ENCODE measurements at regions not wholly inside any gene's neighbourhood (a gene's known extent, or its start where the extent isn't known, plus 50 kb on each side); places are given as distances from the start of the nearest gene placed in this dataset.
"Not testable (repeated sequence)": the region's sequence is repeated elsewhere in the genome, so short reads cannot be mapped to it uniquely, and the experiment has no call there.

DNA sequence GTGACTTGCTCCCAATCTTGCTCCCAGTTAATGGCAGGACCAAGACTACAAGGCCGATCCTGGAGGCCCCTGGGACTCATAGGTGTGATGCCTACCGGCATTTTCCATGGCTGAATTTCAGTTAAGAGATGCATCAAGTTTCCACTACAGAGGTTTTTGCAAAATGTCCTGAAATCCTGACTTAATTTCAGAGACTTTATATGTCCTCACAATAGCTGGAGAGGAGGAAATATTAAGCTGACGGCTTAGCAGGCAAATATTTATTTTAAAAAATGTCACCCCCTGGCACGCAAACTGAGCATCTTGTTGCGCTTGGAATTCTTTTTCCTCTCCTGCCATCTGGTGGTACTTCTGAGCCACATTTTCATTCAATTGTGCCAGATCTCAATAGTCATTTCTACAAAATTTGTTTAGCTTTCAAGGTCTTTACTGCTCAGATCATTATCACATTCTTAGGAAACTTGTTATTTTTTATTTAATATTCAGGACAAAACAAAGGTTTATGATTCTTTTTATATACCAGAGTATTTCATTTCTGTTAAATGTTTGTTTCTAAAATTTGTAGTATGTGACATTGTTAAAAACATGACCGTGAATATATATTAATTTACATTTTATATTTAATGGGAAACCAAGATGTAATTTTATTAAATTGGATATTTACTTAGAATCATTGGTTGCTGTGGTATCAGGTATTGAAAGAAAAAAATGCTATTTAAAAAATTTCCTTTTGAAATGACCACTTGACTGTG is 189.2 kb upstream of the THRB start:
- in situ Hi-C loops (cut with HindIII; ENCODE audit: low sequenced_read_pairs) = no loop called here

DNA sequence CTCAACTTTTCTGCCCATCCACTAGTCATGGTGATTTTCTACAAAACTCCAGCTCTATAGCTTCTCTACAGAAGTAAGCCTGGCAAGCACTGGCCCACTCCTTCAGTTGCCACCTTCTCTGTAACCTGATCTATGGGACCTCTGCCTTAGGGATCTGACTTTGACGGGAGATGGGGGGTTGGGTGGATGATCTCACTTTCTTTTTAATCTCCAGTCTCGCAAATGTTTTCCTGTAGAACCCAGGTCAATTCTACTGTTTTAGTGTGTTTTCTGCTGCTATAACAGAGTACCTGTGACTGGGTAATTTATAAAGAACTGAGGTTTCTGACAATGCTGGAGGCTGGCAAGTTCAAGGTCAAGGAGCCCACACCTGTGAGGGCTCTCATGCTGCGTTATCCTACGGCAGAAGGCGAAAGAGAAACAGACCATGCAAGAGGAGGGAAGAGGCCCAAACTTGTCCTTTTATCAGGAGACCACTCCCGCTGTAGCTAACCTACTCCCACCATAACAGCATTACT is 189.9 kb upstream of the THRB start:
- in situ Hi-C loops (cut with HindIII; ENCODE audit: low sequenced_read_pairs) = no loop called here

DNA sequence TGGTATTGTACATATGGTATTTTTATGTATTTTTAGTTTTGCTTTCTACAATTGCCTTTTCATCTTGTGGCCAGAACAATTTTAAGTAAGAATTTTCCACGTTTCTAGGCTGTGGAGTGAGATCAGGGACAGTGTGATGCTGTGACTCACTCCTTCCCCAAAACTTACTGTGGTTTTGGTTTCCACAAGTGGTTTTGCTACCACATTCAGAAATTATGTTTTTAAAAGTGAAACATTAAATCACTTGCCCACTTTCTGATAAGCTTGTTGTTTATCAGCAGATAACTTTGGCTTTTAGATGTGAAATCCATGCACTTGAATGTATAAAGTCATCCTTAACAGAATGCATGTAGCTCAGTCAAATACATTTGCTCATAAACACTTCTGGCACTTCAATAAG is 192.2 kb upstream of the THRB start:
- in situ Hi-C loops (cut with HindIII; ENCODE audit: low sequenced_read_pairs) = no loop called here

DNA sequence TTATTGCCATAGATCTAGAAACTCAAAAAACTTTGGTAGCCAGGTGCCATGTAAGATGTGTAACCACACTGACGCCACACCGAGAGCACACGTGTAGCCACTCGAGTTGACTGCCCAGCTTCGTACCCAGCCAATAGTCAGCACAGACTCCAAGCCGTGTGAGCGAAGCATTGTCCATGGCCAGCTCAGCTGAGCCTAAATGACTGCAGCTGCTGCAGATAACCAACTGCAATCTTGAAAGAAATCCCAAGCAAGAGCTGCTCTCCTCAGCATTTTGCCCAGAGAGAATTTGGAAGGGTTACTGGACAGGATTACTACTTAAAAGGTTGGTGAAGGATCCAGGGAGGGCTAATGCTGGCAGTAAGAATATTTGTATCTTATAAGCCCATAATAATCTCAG is 193.0 kb upstream of the THRB start:
- in situ Hi-C loops (cut with HindIII; ENCODE audit: low sequenced_read_pairs) = no loop called here

DNA sequence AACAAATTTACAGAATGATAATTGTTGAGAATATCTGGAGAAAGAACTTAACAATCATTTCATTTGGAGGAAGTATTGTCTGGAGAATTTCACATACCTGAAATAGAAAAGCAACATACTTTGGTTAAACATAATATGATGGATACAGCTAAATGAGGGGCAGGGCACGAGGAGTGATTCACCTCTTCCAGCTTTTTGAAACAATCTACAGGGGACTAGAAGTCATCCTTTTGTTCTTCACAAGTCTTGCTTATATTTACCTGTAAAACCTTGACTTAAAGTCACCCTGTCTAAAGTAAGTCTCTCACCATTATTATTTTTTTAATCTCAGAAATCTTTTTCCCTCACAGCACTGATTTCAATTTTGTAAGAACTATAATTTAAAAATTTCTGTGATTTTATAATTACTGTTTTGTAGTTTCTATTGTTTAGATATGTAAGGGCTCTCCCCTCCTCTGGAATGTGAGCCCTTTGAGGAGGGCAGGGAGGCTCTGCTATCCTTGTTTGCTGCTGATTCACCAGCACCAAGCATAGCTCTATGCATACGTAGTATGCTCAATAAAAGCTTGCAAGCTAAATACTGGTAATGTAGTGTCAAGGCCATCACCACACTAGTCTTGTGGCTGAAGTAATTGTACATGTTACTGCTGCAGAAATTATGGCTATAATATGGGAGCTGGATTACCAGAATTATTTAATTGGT is 193.9 kb upstream of the THRB start:
- in situ Hi-C loops (cut with HindIII; ENCODE audit: low sequenced_read_pairs) = no loop called here

DNA sequence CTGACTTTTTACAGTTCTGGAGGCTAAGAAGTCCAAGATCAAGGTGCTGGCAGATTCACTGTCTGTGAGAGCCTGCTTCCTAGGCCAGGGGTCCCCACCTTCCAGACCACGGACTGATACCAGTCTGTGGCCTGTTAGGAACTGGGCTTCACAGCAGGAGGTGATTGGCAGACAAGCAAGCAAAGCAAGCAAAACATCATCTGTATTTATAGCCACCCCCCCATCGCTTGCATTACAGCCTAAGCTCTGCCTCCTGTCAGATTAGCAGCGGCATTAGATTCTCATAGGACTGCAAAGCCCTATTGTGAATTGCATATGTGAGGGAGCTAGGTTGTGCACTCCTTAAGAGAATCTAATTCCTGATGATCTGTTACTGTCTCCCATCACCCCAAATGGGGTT is 194.7 kb upstream of the THRB start:
- in situ Hi-C loops (cut with HindIII; ENCODE audit: low sequenced_read_pairs) = no loop called here

DNA sequence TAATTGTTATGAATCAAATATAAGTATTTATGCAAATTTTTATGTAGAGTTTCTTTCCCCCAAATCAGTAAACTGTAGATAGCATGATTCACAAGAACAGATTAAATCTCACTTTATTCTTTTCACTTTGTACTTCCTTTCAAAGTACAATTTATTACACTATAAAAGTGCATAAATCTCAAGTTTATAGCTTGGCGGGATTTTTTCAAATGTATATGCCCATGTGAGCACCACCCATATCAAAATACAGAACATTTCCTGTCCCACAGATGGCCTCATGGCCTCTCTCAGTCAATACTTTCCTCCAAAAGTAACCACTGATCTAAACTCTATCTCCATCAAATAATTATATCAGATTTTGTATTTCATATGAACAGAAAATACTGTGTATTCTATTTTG is 196.1 kb upstream of the THRB start:
- in situ Hi-C loops (cut with HindIII; ENCODE audit: low sequenced_read_pairs) = no loop called here

DNA sequence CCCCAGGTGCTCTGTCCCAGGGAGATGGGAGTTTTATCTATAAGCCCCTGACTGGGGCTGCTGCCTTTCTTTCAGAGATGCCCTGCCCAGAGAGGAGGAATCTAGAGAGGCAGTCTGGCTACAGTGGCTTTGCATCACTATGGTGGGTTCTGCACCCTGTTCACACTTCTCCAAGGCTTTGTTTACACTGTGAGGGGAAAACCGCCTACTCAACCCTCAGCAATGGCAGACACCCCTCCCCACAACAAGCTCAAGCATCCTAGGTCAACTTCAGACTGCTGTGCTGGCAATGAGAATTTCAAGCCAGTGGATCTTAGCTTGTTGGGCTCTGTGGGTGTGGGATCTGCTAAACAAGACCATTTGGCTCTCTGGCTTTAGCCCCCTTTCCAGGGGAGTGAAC is 204.4 kb upstream of the THRB start:
- in situ Hi-C loops (cut with HindIII; ENCODE audit: low sequenced_read_pairs) = not testable (repeated sequence)

DNA sequence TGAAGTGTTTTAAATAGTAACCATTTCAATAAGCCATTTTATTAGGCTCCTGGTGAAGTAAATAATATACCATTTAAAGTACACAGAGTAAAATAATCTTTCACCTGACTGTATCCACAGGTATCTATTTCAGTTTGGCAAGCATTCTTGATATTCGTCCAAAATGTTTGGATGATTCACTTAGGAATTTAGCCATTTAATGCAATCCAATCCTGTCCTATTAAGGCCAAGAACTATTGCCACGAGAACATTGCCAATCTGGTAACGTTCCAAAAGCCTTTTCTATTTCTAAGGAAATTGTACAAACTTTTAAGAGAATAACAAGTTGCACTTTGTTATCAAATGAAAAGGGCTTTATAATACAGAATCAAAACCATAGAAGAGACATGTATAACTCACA is 209.8 kb upstream of the THRB start:
- in situ Hi-C loops (cut with HindIII; ENCODE audit: low sequenced_read_pairs) = no loop called here

DNA sequence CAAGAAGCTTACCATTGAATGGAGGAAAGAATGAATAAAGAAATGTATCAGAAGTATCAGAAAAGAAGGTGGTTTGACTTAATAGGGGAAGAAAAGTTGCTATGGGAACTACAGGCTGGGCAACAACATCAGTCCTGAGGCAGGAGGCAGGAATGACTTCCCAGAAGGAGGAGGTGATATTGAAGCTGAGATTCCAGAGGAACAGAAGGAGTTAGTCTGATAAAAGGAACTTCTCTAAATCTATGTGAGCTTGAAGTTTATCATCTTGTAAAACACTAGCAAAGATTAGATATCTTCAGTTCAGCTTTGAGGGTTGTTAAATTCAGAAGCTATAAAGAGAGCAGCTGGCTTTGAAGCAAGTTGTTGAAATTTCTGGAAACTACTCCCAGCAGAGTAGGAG is 213.3 kb upstream of the THRB start:
- in situ Hi-C loops (cut with HindIII; ENCODE audit: low sequenced_read_pairs) = no loop called here

DNA sequence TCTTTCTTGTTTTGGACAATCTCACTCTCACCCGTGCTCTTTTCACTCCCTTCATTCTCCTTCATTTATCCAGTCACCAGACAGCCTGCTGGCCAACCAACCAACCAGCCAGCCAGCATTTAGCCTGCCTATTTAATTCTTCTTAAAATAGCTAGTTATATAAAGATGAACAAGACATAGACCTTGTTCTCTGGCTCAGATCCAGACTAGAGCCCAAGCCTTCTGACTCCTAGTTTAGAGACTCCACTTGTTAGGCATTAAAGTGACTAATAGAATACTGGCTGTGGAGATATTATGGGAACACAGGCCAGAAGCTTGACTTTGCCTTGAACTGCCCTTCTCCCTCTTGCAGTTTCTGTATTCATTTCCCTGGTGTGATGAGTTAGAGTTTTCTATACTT is 215.3 kb upstream of the THRB start:
- in situ Hi-C loops (cut with HindIII; ENCODE audit: low sequenced_read_pairs) = no loop called here

DNA sequence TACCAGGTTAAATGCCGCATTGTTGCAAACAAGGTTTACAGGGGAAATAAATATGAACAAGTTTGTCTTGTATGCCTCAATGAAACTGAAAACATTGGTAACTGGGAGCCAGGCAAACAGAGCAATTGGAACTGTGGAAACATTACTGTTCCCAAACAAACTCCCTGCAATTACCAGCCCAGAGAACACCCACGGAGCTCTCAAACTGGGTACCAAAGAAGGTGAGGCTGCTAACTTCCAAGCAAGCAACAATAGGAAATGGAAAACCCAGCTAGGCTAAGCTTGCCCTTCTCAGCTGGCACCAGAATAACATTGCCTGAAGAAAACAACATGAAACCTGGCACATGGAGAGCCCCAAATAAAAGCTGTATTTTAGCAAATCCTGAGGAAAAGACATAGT is 218.9 kb upstream of the THRB start:
- in situ Hi-C loops (cut with HindIII; ENCODE audit: low sequenced_read_pairs) = no loop called here

DNA sequence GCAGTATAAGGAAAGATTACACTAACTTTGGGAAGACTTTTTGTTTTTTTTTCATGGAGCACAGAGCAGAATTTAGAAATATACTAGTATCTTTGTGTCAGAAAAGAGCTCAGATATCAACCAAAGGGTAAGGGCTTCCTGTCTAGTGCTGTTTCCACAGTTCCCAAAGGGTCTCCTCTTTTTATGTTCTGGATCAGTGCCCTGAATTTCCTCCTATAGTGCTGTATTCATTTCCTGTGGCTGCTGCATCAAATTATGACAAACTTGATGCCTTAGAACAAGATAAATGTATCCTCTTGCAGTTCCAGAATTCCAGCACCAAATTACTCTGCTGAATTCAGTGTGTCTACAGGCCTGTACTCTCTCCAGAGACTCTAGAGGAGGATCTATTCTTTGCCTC is 219.8 kb upstream of the THRB start:
- in situ Hi-C loops (cut with HindIII; ENCODE audit: low sequenced_read_pairs) = no loop called here

DNA sequence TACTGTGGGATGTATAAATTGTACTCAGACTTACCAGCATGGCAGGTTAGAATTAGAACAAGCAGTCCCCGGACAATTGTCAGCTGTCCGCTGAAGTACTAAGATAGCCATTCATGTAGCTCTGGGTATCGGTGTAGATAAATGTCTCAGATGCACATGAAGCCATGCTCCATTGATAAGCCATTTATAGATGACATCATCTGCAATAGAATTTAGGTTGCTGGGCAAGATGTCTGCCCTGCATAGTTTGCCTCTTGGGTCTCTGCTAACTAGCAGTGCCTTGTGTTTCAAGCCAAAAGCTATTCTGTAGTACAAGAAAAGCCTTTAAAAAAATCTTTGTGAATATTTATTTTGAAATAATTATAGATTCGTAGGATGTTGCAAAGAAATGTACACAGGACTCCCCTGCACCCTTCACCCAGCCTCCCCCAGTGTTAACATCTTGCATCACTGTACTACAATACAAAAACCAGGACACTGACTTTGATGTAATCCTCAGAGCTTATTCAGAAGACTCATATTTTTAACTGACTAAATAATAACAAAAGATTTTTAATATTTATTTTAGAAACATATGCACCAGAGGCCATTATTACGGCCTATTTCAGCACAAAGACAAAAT is 220.6 kb upstream of the THRB start:
- in situ Hi-C loops (cut with HindIII; ENCODE audit: low sequenced_read_pairs) = no loop called here

DNA sequence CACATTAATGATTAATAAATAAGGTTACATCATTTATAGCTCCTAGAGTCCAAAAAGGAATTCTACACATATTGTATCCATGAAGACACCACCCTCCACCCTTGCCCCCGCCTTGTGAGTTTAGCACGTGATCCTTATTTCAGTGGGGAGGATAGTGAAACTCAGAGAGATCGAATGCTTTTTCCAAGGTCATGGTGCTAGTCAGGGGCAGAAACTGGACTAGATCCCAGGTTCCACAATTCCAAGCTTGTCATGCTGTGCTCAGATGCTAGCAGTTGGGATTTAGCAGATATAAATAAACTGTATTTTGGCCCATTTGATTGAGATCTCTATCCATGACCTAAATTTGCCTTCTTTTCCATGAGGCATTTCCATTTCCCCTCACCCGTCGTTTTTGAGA is 227.4 kb upstream of the THRB start:
- in situ Hi-C loops (cut with HindIII; ENCODE audit: low sequenced_read_pairs) = no loop called here

DNA sequence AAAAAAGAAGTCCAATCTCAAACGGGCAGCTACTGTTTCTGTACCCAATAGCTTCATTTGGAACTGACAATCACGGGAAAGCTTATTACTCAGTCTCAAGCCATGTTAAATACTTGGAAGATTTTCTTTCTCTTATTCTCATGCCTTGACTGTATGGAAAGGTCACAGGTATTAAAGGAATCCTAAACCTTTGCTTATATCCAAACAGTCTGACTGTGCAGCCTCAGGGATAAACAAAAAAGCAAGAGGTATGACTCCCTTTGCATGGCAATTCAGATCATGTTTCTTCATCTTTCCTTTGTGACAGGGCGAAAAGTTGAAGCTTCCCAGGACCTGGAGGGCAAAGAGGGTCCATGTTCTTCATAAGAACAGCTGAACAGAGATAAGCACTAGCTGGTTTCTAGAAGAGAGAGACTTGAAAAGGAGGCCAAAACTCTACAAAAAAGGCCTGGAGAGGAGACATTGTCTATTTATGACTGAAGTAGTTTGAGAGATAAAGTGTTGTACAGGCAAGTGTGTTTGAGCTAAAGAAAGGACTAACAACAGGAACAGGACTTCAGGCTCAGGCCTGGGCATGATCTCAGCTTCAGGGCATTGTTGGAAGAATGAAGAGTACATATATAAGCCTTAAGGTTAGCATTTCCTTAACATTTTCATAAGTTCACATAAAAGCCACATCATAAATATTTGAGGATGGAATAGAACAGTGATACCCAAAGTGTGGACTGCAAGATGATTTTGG is 231.0 kb upstream of the THRB start:
- in situ Hi-C loops (cut with HindIII; ENCODE audit: low sequenced_read_pairs) = no loop called here

DNA sequence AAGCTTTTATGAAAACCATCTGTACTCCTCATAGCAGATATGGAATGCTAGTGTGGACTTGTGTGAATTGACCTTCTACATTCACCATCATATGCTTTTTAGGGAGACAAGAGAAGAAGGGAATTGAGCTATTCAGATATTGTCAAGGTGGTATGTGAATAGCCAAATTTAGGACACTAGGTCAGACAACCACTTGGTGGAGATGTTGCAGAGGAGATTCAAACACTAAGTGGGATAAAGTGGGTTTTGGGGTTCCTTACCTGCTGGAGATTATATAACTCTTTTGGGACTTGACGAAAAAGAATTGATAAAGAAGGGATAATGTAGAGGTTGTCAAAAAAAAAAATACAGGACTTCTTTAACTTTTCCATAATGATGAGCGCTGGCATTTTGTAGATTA is 231.8 kb upstream of the THRB start:
- in situ Hi-C loops (cut with HindIII; ENCODE audit: low sequenced_read_pairs) = no loop called here

DNA sequence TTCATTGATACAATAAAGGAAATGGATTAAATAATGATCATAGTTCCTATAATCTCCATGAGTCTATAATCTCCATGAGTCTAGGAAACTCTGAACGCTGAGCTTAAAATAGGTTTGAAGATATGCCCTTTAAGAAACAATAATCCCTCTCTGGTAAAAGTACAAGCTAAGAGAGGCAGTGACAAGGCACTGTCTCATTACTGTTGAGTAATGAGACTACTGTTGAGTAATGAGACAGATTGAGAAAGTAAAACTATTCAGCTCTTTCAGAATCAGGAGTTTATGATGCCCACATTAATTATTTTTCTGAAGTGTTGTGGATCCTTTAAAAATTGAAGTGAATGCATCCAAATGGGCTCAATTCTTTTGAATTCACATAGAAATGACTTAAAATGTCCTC is 235.5 kb upstream of the THRB start:
- in situ Hi-C loops (cut with HindIII; ENCODE audit: low sequenced_read_pairs) = no loop called here

DNA sequence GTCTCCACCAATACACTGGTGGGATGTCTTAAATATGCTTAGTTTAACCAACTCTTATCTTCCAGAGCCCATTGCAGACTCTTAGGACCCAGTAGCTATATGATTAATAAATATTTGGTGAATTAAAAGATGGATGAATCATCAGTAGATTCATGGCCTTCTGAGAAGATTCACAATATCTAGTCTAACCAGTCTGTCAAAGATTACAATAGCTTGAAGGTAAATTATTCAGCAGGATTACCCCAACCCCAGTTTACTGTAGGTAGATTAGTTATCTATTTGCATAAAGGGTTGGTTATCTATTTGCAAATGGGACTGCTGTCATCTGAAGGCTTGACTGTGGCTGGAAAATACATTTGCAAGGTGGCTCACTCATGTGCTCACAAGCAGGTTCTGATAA is 239.4 kb upstream of the THRB start:
- in situ Hi-C loops (cut with HindIII; ENCODE audit: low sequenced_read_pairs) = no loop called here

DNA sequence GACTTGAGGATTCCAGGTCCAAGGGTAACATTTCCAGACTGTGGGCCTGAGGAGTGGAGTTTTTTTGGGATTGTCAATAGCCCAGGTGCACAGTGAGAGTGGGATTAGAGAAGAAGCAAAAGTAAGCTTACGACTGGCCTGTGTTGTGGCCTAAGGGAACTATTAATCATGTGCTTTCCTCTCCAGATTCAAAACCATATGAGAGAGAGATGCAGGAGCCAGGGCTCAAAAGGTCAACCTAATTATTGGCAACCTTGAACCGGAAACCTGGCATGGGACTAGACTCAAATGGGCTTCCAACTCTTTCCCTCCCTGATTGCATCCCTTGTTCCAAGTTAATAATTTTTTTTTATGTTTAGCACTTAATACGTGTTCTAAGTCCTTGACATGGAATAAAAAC is 242.1 kb upstream of the THRB start:
- in situ Hi-C loops (cut with HindIII; ENCODE audit: low sequenced_read_pairs) = no loop called here

DNA sequence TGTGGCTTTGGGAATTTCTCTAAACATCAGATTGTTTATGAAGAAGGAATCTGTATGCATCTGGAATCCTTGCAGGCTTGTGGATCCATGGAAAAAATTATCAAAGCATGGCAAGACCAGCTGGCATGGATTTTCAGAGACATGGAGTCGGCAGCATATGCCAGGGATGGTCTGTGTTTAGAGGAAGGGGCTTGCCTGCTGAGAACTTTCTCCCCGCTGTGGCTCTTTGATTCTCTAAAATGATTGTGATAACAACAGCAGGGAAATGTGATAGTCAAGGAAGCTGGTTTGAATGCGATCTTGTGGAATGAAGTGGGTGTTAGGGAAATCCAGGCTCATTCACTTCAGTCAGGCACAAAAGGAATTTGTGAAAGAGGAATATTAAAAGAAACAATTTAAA is 245.7 kb upstream of the THRB start:
- in situ Hi-C loops (cut with HindIII; ENCODE audit: low sequenced_read_pairs) = no loop called here

All from endothelial cell of hepatic sinusoid (primary cell).